HCT116 (cell line): ENCODE measurements at regions not wholly inside any gene's neighbourhood (a gene's known extent, or its start where the extent isn't known, plus 50 kb on each side); places are given as distances from the start of the nearest gene placed in this dataset.

ENCODE experiments used
- ATAC-seq: fragments of 200-7000 bp; cut with Tn5 transposase; 2 replicates; pipeline ENCODE4 v1.9.1; 2020; ENCODE audit warnings: mild to moderate bottlenecking, moderate library complexity
- BruUV-seq: library from RNA; stranded (reverse); fragments of 400-500 nt; replicated peaks from 2 replicates; lab custom pipeline; 2021; lab: Mats Ljungman, UMichigan
- CTCF ChIA-PET: fragments of 300-600 bp; sonication (Branson Sonifier 250); formaldehyde crosslinking; loops from one replicate; lab custom pipeline; 2021; ENCODE audit warnings: antibody characterized with exemption; lab: Charles Lee
- POLR2A ChIA-PET: fragments of 300-600, 350-600 bp; sonication (Branson Sonifier 250); formaldehyde crosslinking; loops from one replicate; lab custom pipeline; 2021; ENCODE audit warnings: antibody characterized with exemption; lab: Charles Lee
- RAD21 ChIA-PET, 2 experiments: fragments of 300-600 bp; sonication (Branson Sonifier 250); formaldehyde crosslinking; loops; one replicate each; lab custom pipeline; 2023; ENCODE audit warnings: low total read pairs in 2 of 2; ENCODE audit not compliant: uncharacterized antibody in 2 of 2, unreplicated experiment in 2 of 2, low non-redundant PET in 1 of 2; lab: Charles Lee
- DNase-seq: peaks from one replicate; pipeline ENCODE4 v3.0.0-alpha.2; 2010; ENCODE audit warnings: low read depth, low spot score
- H2AFZ ChIP-seq: fragments of 200-600 bp; shearing (Covaris generic), sonication (generic); 2 replicates; pipeline ENCODE4 v1.6.1; 2017; ENCODE audit warnings: low read depth, mixed run types, mixed read lengths, antibody characterized with exemption, low read length; ENCODE audit not compliant: poor library complexity, severe bottlenecking
- H3K27ac ChIP-seq: 2 replicates; pipeline ENCODE4 v1.5.1; 2012; ENCODE audit warnings: low read depth, low read length
- H3K27me3 ChIP-seq: fragments of 200-600 bp; sonication (generic); 2 replicates; pipeline ENCODE4 v1.6.1; 2016; ENCODE audit warnings: mixed run types, low read length, mixed read lengths; ENCODE audit not compliant: insufficient read depth
- H3K36me3 ChIP-seq, 2 experiments: fragments of 200-500 bp in 1 of 2; fragments of 200-600 bp in 1 of 2; sonication (Bioruptor generic) in 1 of 2; sonication (generic) in 1 of 2; 2 replicates each; pipeline versions ENCODE4 v1.5.1 to v1.6.1; 2014 to 2016; ENCODE audit warnings: low read length in 2 of 2, inconsistent platforms in 1 of 2, mixed read lengths in 1 of 2, mixed run types in 1 of 2; ENCODE audit not compliant: insufficient read depth in 2 of 2, control insufficient read depth in 1 of 2
- H3K4me1 ChIP-seq, 2 experiments: fragments of 200-600 bp in 1 of 2; sonication (generic) in 1 of 2; 2 replicates each; pipeline versions ENCODE4 v1.5.1 to v1.6.1; 2012 to 2017; ENCODE audit warnings: low read length in 2 of 2, inconsistent platforms in 1 of 2, mild to moderate bottlenecking in 1 of 2, mixed read lengths in 1 of 2, mixed run types in 1 of 2, moderate library complexity in 1 of 2; ENCODE audit not compliant: insufficient read depth in 2 of 2, control insufficient read depth in 1 of 2
- H3K4me2 ChIP-seq: fragments of 200-600 bp; sonication (generic); 2 replicates; pipeline ENCODE4 v1.6.1; 2017; ENCODE audit warnings: mixed run types, low read length, mixed read lengths
- H3K4me3 ChIP-seq, 2 experiments: fragments of 200-600 bp in 1 of 2; sonication (generic) in 1 of 2; replicated peaks in 1 of 2; 2 replicates each; pipeline ENCODE4 v1.5.1; 2011 to 2016; ENCODE audit warnings: low read length in 2 of 2, control low read depth in 1 of 2, low read depth in 1 of 2, mild to moderate bottlenecking in 1 of 2, mixed read lengths in 1 of 2, mixed run types in 1 of 2
- H3K79me2 ChIP-seq: fragments of 200-600 bp; sonication (generic); 2 replicates; pipeline ENCODE4 v1.6.1; 2017; ENCODE audit warnings: mild to moderate bottlenecking, mixed run types, low read length, moderate library complexity, mixed read lengths; ENCODE audit not compliant: insufficient read depth
- H3K9ac ChIP-seq: fragments of 200-600 bp; sonication (generic); 2 replicates; pipeline ENCODE4 v1.6.1; 2016; ENCODE audit warnings: low read length, mixed read lengths
- H3K9me2 ChIP-seq: fragments of 200-600 bp; sonication (generic), shearing (Covaris generic); 2 replicates; pipeline ENCODE4 v1.6.1; 2017; ENCODE audit warnings: mixed run types, mild to moderate bottlenecking, moderate library complexity; ENCODE audit not compliant: insufficient read depth
- H3K9me3 ChIP-seq, 2 experiments: fragments of 200-500 bp in 1 of 2; fragments of 200-600 bp in 1 of 2; sonication (Bioruptor generic) in 1 of 2; sonication (generic) in 1 of 2; 2 replicates each; pipeline ENCODE4 v1.6.1; 2014 to 2017; ENCODE audit warnings: low read length in 2 of 2, mixed read lengths in 2 of 2, inconsistent platforms in 1 of 2, low read depth in 1 of 2, mild to moderate bottlenecking in 1 of 2, mixed run types in 1 of 2, moderate library complexity in 1 of 2; ENCODE audit not compliant: control insufficient read depth in 1 of 2, insufficient read depth in 1 of 2
- H4K20me1 ChIP-seq: fragments of 200-600 bp; sonication (generic), shearing (Covaris generic); 2 replicates; pipeline ENCODE4 v1.6.1; 2017; ENCODE audit warnings: mixed run types, mild to moderate bottlenecking, moderate library complexity; ENCODE audit not compliant: insufficient read depth
- CEBPB ChIP-seq: IDR thresholded peaks from 2 replicates; pipeline ENCODE4 v1.6.1; 2012; ENCODE audit warnings: low read depth
- CTCF ChIP-seq, 3 experiments: fragments of 200-600 bp in 1 of 3; sonication (generic) in 1 of 3; IDR thresholded peaks in 2 of 3; conservative IDR thresholded peaks in 1 of 3; 2 replicates each; pipeline ENCODE4 v1.5.1; 2012 to 2017; ENCODE audit warnings: low read depth in 2 of 3, low read length in 2 of 3, antibody characterized with exemption in 1 of 3, borderline replicate concordance in 1 of 3, control low read depth in 1 of 3, mild to moderate bottlenecking in 1 of 3, mixed read lengths in 1 of 3, mixed run types in 1 of 3, moderate library complexity in 1 of 3; ENCODE audit not compliant: insufficient read depth in 1 of 3
- ELF1 ChIP-seq: IDR thresholded peaks from 2 replicates; pipeline ENCODE4 v1.6.1; 2012; ENCODE audit warnings: low read depth, borderline replicate concordance
- FOSL1 ChIP-seq: IDR thresholded peaks from 2 replicates; pipeline ENCODE4 v1.6.1; 2012; ENCODE audit warnings: low read depth
- JUND ChIP-seq: IDR thresholded peaks from 2 replicates; pipeline ENCODE4 v1.6.1; 2012
- POLR2A ChIP-seq: IDR thresholded peaks from 2 replicates; pipeline ENCODE4 v1.7.0; 2011; ENCODE audit warnings: borderline replicate concordance; ENCODE audit not compliant: insufficient read depth, insufficient read length; ENCODE audit errors: extremely low read depth
- RAD21 ChIP-seq: IDR thresholded peaks from 2 replicates; pipeline ENCODE4 v1.6.1; 2012; ENCODE audit warnings: low read depth, mild to moderate bottlenecking
- SRF ChIP-seq: IDR thresholded peaks from 2 replicates; pipeline ENCODE4 v1.6.1; 2012; ENCODE audit warnings: low read depth
- intact Hi-C: fragments of 100-400 bp; cut with micrococcal nuclease; formaldehyde crosslinking; loops from 2 replicates; pipeline ENCODE4 v1.10.0; 2022
- TF ChIP-seq, protein P1 (sequence below): IDR thresholded peaks from 2 replicates; pipeline ENCODE4 v1.6.1; 2012
- TF ChIP-seq, protein P2 (sequence below): IDR thresholded peaks from 2 replicates; pipeline ENCODE4 v1.6.1; 2012; ENCODE audit warnings: low read depth

- TF ChIP-seq, protein P1, sequence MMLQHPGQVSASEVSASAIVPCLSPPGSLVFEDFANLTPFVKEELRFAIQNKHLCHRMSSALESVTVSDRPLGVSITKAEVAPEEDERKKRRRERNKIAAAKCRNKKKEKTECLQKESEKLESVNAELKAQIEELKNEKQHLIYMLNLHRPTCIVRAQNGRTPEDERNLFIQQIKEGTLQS, result no peak
- TF ChIP-seq FOSL1 (no peak), SRF (no peak), JUND (no peak), POLR2A (no peak), CTCF (IDR thresholded peaks at IDR 0.05 in 2 of 3, conservative IDR thresholded peaks at IDR 0.05 in 1 of 3; ENCODE audit: borderline replicate concordance in 1 of 3, insufficient read depth in 1 of 3, low read depth in 2 of 3, low read length in 2 of 3) (no peak), CEBPB (no peak), ELF1 (no peak), RAD21 (no peak)
- TF ChIP-seq, protein P2, sequence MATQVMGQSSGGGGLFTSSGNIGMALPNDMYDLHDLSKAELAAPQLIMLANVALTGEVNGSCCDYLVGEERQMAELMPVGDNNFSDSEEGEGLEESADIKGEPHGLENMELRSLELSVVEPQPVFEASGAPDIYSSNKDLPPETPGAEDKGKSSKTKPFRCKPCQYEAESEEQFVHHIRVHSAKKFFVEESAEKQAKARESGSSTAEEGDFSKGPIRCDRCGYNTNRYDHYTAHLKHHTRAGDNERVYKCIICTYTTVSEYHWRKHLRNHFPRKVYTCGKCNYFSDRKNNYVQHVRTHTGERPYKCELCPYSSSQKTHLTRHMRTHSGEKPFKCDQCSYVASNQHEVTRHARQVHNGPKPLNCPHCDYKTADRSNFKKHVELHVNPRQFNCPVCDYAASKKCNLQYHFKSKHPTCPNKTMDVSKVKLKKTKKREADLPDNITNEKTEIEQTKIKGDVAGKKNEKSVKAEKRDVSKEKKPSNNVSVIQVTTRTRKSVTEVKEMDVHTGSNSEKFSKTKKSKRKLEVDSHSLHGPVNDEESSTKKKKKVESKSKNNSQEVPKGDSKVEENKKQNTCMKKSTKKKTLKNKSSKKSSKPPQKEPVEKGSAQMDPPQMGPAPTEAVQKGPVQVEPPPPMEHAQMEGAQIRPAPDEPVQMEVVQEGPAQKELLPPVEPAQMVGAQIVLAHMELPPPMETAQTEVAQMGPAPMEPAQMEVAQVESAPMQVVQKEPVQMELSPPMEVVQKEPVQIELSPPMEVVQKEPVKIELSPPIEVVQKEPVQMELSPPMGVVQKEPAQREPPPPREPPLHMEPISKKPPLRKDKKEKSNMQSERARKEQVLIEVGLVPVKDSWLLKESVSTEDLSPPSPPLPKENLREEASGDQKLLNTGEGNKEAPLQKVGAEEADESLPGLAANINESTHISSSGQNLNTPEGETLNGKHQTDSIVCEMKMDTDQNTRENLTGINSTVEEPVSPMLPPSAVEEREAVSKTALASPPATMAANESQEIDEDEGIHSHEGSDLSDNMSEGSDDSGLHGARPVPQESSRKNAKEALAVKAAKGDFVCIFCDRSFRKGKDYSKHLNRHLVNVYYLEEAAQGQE, result no peak
- POLR2A ChIA-PET, result no interaction called here
- H3K4me2 ChIP-seq, result no peak overlapping the region
- no peak overlapping the region for H2AFZ ChIP-seq
- ATAC-seq (no peak), DNase-seq (no peak)
- RAD21 ChIA-PET, result no interaction called here
- no peaks in the 10 kb centered on the region for H3K36me3 ChIP-seq
- no peak overlapping the region for H3K4me3 ChIP-seq
- BruUV-seq, result no TSS peak
- no peak overlapping the region for H3K27ac ChIP-seq
- CTCF ChIA-PET, result no interaction called here
- H3K9me3 ChIP-seq, result no peaks in the 10 kb centered on the region
- H3K9ac ChIP-seq, result no peak overlapping the region
- H3K27me3 ChIP-seq, result no peaks in the 10 kb centered on the region
- intact Hi-C loops, result no loop called here
- no peaks in the 10 kb centered on the region for H3K9me2 ChIP-seq
- no peaks in the 10 kb centered on the region for H4K20me1 ChIP-seq
- H3K4me1 ChIP-seq, result no peaks in the 10 kb centered on the region
- no peaks in the 10 kb centered on the region for H3K79me2 ChIP-seq
These were observed 96.2 kb downstream of the RCN1 start for GRCh38 chr11:32187111-32187510.
